Neural progenitor cell (in vitro differentiated cells): ENCODE measurements at regions not wholly inside any gene's neighbourhood (a gene's known extent, or its start where the extent isn't known, plus 50 kb on each side); places are given as distances from the start of the nearest gene placed in this dataset.

Source experiments
- DNase-seq: peaks from one replicate; pipeline ENCODE4 v3.0.0-alpha.2; 2016; ENCODE audit warnings: low spot score
- H2AFZ ChIP-seq: fragments of 200-600 bp; sonication (generic); replicated peaks from 2 replicates; pipeline ENCODE4 v1.6.1; 2016; ENCODE audit warnings: antibody characterized with exemption
- H3F3A ChIP-seq: fragments of 200-600 bp; sonication (generic); 2 replicates; pipeline ENCODE4 v1.6.1; 2016; ENCODE audit warnings: antibody characterized with exemption, low read depth
- H3K27ac ChIP-seq: fragments of 200-600 bp; sonication (generic); 2 replicates; pipeline ENCODE4 v1.5.1; 2016; ENCODE audit warnings: mild to moderate bottlenecking
- H3K27me3 ChIP-seq: fragments of 200-600 bp; sonication (generic); 2 replicates; pipeline ENCODE4 v1.6.1; 2016; ENCODE audit warnings: mild to moderate bottlenecking, moderate library complexity
- H3K36me3 ChIP-seq: fragments of 200-600 bp; sonication (generic); 2 replicates; pipeline ENCODE4 v1.5.1; 2016
- H3K4me1 ChIP-seq: fragments of 200-600 bp; sonication (generic); 2 replicates; pipeline ENCODE4 v1.6.1; 2016; ENCODE audit warnings: mixed run types
- H3K4me2 ChIP-seq: fragments of 200-600 bp; sonication (generic); 2 replicates; pipeline ENCODE4 v1.6.1; 2016
- H3K4me3 ChIP-seq: fragments of 200-600 bp; sonication (generic); 2 replicates; pipeline ENCODE4 v1.5.1; 2016
- H3K79me2 ChIP-seq: fragments of 200-600 bp; sonication (generic); 2 replicates; pipeline ENCODE4 v1.6.1; 2016; ENCODE audit warnings: low read depth
- H3K9ac ChIP-seq: fragments of 200-600 bp; sonication (generic); 2 replicates; pipeline ENCODE4 v1.6.1; 2016
- H3K9me3 ChIP-seq: fragments of 200-600 bp; sonication (generic); 2 replicates; pipeline ENCODE4 v1.5.1; 2016; ENCODE audit warnings: low read depth
- H4K20me1 ChIP-seq: fragments of 200-600 bp; sonication (generic); 2 replicates; pipeline ENCODE4 v1.6.1; 2016; ENCODE audit warnings: low read depth
- H3K27ac Mint-ChIP-seq: 3 replicates; pipeline ENCODE4 v1.8.0; 2021; ENCODE audit warnings: mixed read lengths
- H3K27me3 Mint-ChIP-seq: 2 replicates; pipeline ENCODE4 v1.8.0; 2022; ENCODE audit warnings: low read depth, mild to moderate bottlenecking, inconsistent platforms, moderate library complexity, mixed read lengths; ENCODE audit not compliant: insufficient read depth
- H3K36me3 Mint-ChIP-seq: 3 replicates; pipeline ENCODE4 v1.8.0; 2021; ENCODE audit warnings: mixed read lengths
- H3K4me1 Mint-ChIP-seq: 3 replicates; pipeline ENCODE4 v1.8.0; 2021; ENCODE audit warnings: mixed read lengths
- H3K4me3 Mint-ChIP-seq: 3 replicates; pipeline ENCODE4 v1.8.0; 2021; ENCODE audit warnings: mild to moderate bottlenecking, moderate library complexity, mixed read lengths
- H3K9me3 Mint-ChIP-seq: 3 replicates; pipeline ENCODE4 v1.8.0; 2020; ENCODE audit warnings: mixed read lengths
- CTCF ChIP-seq: fragments of 200-600 bp; sonication (generic); IDR thresholded peaks from 2 replicates; pipeline ENCODE4 v1.5.1; 2017; ENCODE audit warnings: antibody characterized with exemption, mild to moderate bottlenecking
- EZH2 ChIP-seq: fragments of 200-600 bp; sonication (generic); IDR thresholded peaks from 2 replicates; pipeline ENCODE4 v1.6.1; 2017; ENCODE audit warnings: antibody characterized with exemption, mild to moderate bottlenecking, moderate library complexity
- EZH2phosphoT487 ChIP-seq: fragments of 200-600 bp; sonication (generic); IDR thresholded peaks from 2 replicates; pipeline ENCODE4 v1.6.1; 2017; ENCODE audit warnings: antibody characterized with exemption

DNA sequence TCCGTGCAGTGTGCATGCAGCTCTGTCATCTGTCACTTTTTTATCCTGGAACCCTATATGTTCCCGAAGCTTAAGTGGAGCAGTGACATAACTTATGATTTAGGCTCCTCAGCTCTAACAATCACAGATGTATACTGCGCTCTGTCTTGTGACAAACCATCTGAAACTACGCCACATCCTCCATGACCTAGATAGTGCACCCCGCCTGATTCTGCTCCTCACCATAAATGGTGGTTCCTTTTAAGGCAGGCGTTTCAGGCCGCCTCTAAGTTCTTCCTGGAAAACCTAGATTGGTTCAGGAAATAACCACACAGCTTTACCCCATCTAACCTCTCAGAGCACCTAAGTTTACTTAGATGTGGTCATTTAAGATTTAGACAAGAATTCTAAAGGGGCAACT lies 372.0 kb downstream of the CDH10 start:
- no peak overlapping the region for H3K27ac Mint-ChIP-seq
- no peaks in the 10 kb centered on the region for H3K9me3 ChIP-seq
- no peak overlapping the region for H3K27ac ChIP-seq
- H3K4me1 ChIP-seq = no peaks in the 10 kb centered on the region
- no peaks in the 10 kb centered on the region for H4K20me1 ChIP-seq
- no peak overlapping the region for H3K9ac ChIP-seq
- no peak overlapping the region for H3K4me2 ChIP-seq
- no peak for TF ChIP-seq CTCF
- TF ChIP-seq EZH2phosphoT487 = no peak
- no peak for TF ChIP-seq EZH2
- no peak overlapping the region for H3K4me3 ChIP-seq
- no peak overlapping the region for H2AFZ ChIP-seq
- H3K79me2 ChIP-seq = no peaks in the 10 kb centered on the region
- no peaks in the 10 kb centered on the region for H3F3A ChIP-seq
- no peaks in the 10 kb centered on the region for H3K9me3 Mint-ChIP-seq
- H3K36me3 Mint-ChIP-seq = no peaks in the 10 kb centered on the region
- DNase-seq = no peak
- no peaks in the 10 kb centered on the region for H3K27me3 ChIP-seq
- no peaks in the 10 kb centered on the region for H3K4me1 Mint-ChIP-seq
- H3K36me3 ChIP-seq = no peaks in the 10 kb centered on the region
- H3K27me3 Mint-ChIP-seq = no peaks in the 10 kb centered on the region
- H3K4me3 Mint-ChIP-seq = no peak overlapping the region

GRCh38 chr5:24280215-24280614 lies 364.6 kb downstream of the CDH10 start:
- no peak for TF ChIP-seq CTCF
- peak overlapping the region; percentile 46 for H2AFZ ChIP-seq
- Mint-ChIP-seq H3K36me3 (no peaks in the 10 kb centered on the region), H3K4me1 (no peaks in the 10 kb centered on the region), H3K9me3 (no peaks in the 10 kb centered on the region), H3K27me3 (no peaks in the 10 kb centered on the region), H3K4me3 (no peak overlapping the region), H3K27ac (no peak overlapping the region)
- no peak overlapping the region for H3K27ac ChIP-seq
- H3K79me2 ChIP-seq = no peaks in the 10 kb centered on the region
- H3K9ac ChIP-seq = no peak overlapping the region
- no peaks in the 10 kb centered on the region for H3K9me3 ChIP-seq
- H4K20me1 ChIP-seq = no peaks in the 10 kb centered on the region
- DNase-seq = no peak
- H3K4me2 ChIP-seq = no peak overlapping the region
- no peaks in the 10 kb centered on the region for H3K4me1 ChIP-seq
- no peaks in the 10 kb centered on the region for H3F3A ChIP-seq
- H3K27me3 ChIP-seq = no peaks in the 10 kb centered on the region
- no peak overlapping the region for H3K4me3 ChIP-seq
- no peaks in the 10 kb centered on the region for H3K36me3 ChIP-seq

GRCh38 chr5:24281818-24282217 lies 363.0 kb downstream of the CDH10 start:
- Histone ChIP-seq H2AFZ (no peak overlapping the region), H3K4me3 (no peak overlapping the region), H4K20me1 (no peaks in the 10 kb centered on the region), H3K36me3 (no peaks in the 10 kb centered on the region), H3K4me1 (no peaks in the 10 kb centered on the region), H3K27ac (no peak overlapping the region), H3K79me2 (no peaks in the 10 kb centered on the region), H3F3A (no peaks in the 10 kb centered on the region), H3K9me3 (no peaks in the 10 kb centered on the region), H3K27me3 (no peaks in the 10 kb centered on the region), H3K9ac (no peak overlapping the region), H3K4me2 (no peak overlapping the region)
- no peaks in the 10 kb centered on the region for H3K36me3 Mint-ChIP-seq
- no peaks in the 10 kb centered on the region for H3K9me3 Mint-ChIP-seq
- no peak for DNase-seq
- no peaks in the 10 kb centered on the region for H3K27me3 Mint-ChIP-seq
- TF ChIP-seq EZH2 (no peak), CTCF (no peak), EZH2phosphoT487 (no peak)
- no peaks in the 10 kb centered on the region for H3K4me1 Mint-ChIP-seq
- H3K27ac Mint-ChIP-seq = no peak overlapping the region
- no peak overlapping the region for H3K4me3 Mint-ChIP-seq
